Glomerular visceral epithelial cell (primary cell): ENCODE measurements at regions not wholly inside any gene's neighbourhood (a gene's known extent, or its start where the extent isn't known, plus 50 kb on each side); places are given as distances from the start of the nearest gene placed in this dataset.

Experiments
- DNase-seq: peaks from one replicate; pipeline ENCODE4 v3.0.0-alpha.2; 2016; ENCODE audit errors: extremely low spot score

- DNase-seq = no peak
Measured at GRCh38 chr1:56418151-56418631, 161.2 kb downstream of the PLPP3 start.

GRCh38 chr1:56417646-56418045 is 161.7 kb downstream of the PLPP3 start:
- DNase-seq = no peak

- peak; percentile 6 for DNase-seq
Measured at GRCh38 chr1:56416495-56416894, 162.9 kb downstream of the PLPP3 start.

- DNase-seq = no peak
Measured at GRCh38 chr1:56415720-56416119, 163.6 kb downstream of the PLPP3 start.

GRCh38 chr1:56415258-56415657 is 164.1 kb downstream of the PLPP3 start:
- no peak for DNase-seq

GRCh38 chr1:56414728-56415224 is 164.6 kb downstream of the PLPP3 start:
- DNase-seq = no peak

GRCh38 chr1:56413671-56414199 is 165.6 kb downstream of the PLPP3 start:
- no peak for DNase-seq

- DNase-seq = no peak
Measured at GRCh38 chr1:56411484-56412180, 167.7 kb downstream of the PLPP3 start.

GRCh38 chr1:56411021-56411420 is 168.3 kb downstream of the PLPP3 start:
- DNase-seq = no peak

GRCh38 chr1:56410405-56410804 is 169.0 kb downstream of the PLPP3 start:
- DNase-seq = no peak

GRCh38 chr1:56409112-56409691 is 170.2 kb downstream of the PLPP3 start:
- DNase-seq = peak; percentile 8

- no peak for DNase-seq
Measured at GRCh38 chr1:56406821-56407220, 172.5 kb downstream of the PLPP3 start.

- DNase-seq = no peak
Measured at GRCh38 chr1:56404561-56405030, 174.8 kb downstream of the PLPP3 start.

GRCh38 chr1:56404066-56404465 is 175.3 kb downstream of the PLPP3 start:
- DNase-seq = no peak

GRCh38 chr1:56403321-56403720 is 176.0 kb downstream of the PLPP3 start:
- no peak for DNase-seq

- DNase-seq = no peak
Measured at GRCh38 chr1:56401191-56401590, 178.2 kb downstream of the PLPP3 start.

- DNase-seq = no peak
Measured at GRCh38 chr1:56400526-56400925, 178.8 kb downstream of the PLPP3 start.

GRCh38 chr1:56399795-56400194 is 179.6 kb downstream of the PLPP3 start:
- DNase-seq = no peak

GRCh38 chr1:56399326-56399725 is 180.0 kb downstream of the PLPP3 start:
- DNase-seq = no peak

- no peak for DNase-seq
Measured at GRCh38 chr1:56397811-56398231, 181.5 kb downstream of the PLPP3 start.

GRCh38 chr1:56397409-56397808 is 182.0 kb downstream of the PLPP3 start:
- DNase-seq = no peak

- DNase-seq = no peak
Measured at GRCh38 chr1:56396581-56396980, 182.8 kb downstream of the PLPP3 start.

GRCh38 chr1:56395776-56396175 is 183.6 kb downstream of the PLPP3 start:
- no peak for DNase-seq
